ENCODE measurements at regions not wholly inside any gene's neighbourhood (a gene's known extent, or its start where the extent isn't known, plus 50 kb on each side); places are given as distances from the start of the nearest gene placed in this dataset.

- DNase-seq (ENCODE audit: low spot score) = no peak
Observed at GRCh38 chr11:104526006-104526405, 362.1 kb upstream of the PDGFD start.

- DNase-seq (ENCODE audit: low spot score) = no peak
Observed at GRCh38 chr11:104525416-104525815, 361.5 kb upstream of the PDGFD start.

DNA sequence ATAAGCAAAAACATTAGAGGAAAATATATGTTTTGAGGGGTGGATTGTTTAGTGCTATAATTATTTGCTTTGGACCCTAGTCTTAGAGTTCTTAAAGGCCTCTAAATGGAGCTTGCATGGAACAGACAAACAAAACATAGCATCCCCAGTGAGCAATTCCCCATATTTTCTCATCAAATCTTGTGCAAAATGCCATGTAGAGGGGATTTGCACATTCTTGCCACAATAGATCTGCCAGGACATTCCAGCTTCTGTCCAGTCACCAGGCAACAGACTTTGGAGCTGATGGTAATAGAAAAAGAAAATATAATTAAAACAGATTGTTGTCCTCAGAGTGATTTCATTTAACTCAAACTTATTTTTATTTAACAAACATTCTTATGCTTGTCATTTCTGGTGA, 360.3 kb upstream of the PDGFD start:
- no peak for DNase-seq (ENCODE audit: low spot score)

GRCh38 chr11:104523611-104524010, 359.7 kb upstream of the PDGFD start:
- DNase-seq (ENCODE audit: low spot score) = no peak

DNA sequence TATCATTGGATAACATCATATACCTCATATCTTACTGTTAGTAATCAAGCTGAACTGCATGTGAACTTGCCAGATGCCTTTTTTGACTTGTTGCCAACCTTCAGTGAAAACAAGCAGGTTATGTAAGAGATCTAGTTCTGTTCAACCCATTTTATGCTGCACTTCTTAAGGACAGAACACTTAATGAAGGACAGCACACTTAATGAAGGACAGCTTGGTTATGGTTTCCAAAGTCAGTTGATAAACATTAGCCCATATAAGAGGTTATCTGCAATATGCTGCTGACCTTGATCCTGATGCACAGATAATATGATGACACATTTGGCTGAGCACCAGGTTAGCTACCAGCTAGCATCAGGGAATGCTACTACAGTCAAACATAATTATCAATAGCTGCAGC, 358.7 kb upstream of the PDGFD start:
- no peak for DNase-seq (ENCODE audit: low spot score)

GRCh38 chr11:104522123-104522522, 358.2 kb upstream of the PDGFD start:
- DNase-seq (ENCODE audit: low spot score) = no peak

DNA sequence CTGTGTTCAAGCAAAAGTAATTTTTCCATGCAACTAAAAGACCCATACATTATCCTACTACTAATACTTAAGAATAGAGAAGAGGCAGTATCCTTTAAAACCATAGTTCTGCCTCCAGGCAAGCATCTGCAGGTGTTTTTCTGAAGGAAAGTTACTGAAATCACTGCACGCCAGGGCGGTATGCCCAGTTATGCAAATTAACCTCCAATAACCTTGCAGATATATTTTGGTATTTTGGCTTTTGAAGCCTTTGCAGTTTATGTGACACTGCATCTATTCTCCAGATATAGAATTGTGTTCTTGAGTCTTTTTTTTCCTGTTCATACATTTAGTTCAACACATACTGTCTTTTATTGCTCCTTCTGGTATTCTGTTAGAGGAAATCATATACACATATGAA, 346.2 kb upstream of the PDGFD start:
- no peak for DNase-seq (ENCODE audit: low spot score)

DNA sequence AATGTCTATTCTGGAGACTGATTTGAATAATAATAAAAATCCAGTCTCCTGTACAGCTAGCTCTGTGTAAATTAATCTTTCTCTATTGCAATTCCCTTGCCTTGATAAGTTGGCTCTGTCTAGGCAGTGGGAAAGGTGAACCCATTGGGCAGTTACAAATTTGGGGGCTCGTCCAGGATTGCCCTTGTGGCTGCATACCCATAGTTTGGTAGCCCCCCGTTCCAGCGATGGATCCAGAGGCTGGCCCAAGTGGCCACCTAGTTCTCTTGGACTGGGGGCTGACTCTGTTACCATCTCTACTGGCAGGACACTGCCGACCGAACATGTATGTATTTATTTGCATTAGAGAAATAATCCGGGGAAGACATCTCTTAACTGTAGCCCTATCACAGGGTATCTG, 326.2 kb upstream of the PDGFD start:
- no peak for DNase-seq (ENCODE audit: low spot score)

GRCh38 chr11:104488561-104488960, 324.6 kb upstream of the PDGFD start:
- no peak for DNase-seq (ENCODE audit: low spot score)

DNA sequence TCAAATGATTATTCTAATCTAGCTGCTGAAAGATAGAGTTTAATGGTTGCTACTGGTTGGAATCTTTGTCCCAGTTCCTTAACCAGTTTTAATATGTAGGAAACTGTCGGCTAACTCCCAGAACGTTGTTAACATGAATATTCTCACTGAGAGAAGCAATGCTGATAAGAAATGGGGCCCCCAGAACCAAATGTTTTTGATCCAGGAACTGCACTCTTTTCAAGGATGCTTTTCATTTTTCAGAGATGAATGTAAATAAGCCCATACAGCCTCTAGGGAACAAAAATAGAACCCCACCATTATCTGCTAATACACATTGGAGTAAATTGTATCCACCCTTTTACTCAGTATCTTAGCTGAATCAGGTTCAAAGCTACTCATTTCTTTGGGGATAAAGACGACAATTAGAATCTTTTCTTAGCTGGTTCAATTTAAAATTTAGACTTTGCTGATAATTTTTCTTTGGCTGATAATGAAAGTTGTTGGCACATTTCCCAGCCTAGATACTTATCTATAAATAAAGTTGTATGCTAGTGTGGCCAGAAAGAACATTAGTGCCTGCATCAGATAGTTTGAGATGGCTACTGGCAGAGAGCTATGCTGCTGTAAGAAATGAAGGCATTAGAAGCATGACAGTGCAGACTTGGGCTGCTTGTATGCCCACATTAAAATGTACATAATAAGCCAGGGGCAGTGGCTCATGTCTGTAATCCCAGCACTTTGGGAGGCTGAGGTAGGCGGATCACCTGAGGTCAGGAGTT, 323.3 kb upstream of the PDGFD start:
- DNase-seq (ENCODE audit: low spot score) = no peak

- DNase-seq (ENCODE audit: low spot score) = no peak
Observed at GRCh38 chr11:104484804-104485554, 321.0 kb upstream of the PDGFD start.

DNA sequence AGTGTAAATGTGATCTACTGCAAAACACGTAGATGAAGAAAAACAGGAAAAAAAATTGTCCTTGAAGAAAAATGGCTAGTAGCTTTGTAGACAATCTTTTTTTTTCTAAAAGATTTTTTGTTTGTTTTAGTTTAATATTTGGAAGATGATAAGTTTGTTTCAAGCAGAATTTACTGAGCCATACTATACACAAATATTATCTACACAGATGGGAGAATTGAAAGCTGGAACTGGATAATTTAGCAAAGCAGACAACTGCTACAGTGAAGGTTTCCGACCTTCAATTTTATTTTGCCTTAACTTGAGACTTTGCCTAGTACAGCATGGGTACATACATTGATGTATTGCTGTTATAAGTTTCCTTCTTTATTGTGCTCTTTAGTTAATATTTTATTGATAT, 313.0 kb upstream of the PDGFD start:
- DNase-seq (ENCODE audit: low spot score) = no peak

GRCh38 chr11:104476454-104476853, 312.5 kb upstream of the PDGFD start:
- DNase-seq (ENCODE audit: low spot score) = no peak

- DNase-seq (ENCODE audit: low spot score) = no peak
Observed at GRCh38 chr11:104467404-104467803, 303.5 kb upstream of the PDGFD start.

GRCh38 chr11:104465321-104465720, 301.4 kb upstream of the PDGFD start:
- no peak for DNase-seq (ENCODE audit: low spot score)

- DNase-seq (ENCODE audit: low spot score) = no peak
Observed at GRCh38 chr11:104464691-104465090, 300.7 kb upstream of the PDGFD start.

GRCh38 chr11:104462341-104462740, 298.4 kb upstream of the PDGFD start:
- no peak for DNase-seq (ENCODE audit: low spot score)

DNA sequence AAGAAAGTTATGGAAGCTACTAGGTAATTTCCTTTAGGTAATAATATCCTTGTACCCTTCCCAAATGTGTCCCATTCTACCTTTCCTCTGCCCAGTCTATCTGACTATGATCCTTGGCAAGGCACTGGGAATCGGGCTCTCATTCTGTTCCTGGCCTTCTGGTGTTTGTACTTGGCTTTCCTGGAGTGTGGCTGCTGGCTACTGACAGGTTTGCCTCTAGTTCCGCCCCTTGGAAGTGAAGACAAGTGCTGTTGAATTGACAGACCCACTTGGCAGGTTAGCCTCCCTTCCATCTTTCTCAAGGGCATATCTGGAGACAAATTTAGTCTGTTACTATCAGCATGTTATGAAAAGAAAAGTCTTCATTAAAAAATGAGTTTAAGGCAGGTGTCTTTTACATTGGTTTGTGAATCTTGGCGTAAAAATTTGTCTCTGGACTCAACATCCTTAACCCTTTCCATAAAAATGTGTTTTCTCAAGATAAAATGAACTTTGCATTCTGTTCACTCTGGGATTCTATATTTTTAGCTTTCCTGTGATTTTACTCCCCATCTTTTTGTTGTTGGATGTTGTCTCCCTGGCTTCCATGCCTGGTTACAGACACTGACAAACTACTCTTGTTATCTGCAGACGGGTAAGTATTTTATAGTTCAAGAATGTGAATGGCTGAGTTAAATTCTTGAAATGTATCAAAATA, 287.4 kb upstream of the PDGFD start:
- no peak for DNase-seq (ENCODE audit: low spot score)

- no peak for DNase-seq (ENCODE audit: low spot score)
Observed at GRCh38 chr11:104443387-104443786, 279.4 kb upstream of the PDGFD start.

GRCh38 chr11:104442321-104442720, 278.4 kb upstream of the PDGFD start:
- DNase-seq (ENCODE audit: low spot score) = no peak

DNA sequence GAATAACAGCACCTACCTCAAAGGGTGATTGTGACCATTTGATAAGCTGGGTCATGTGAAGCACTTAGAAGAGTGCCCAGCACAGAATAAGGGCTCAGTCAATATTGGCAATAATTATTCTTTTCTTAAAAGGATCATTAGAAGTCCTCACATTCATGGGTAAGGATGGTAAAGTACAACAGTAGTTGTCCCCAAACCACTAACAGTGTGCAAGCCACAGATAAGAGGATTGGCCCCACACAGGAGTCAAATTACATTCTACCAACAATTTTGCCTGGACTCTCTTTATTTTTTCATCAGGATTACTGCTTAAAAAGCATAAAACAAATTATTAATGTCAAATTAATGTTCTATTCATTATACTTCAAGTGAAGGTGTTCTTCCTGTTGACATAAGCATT, 271.5 kb upstream of the PDGFD start:
- no peak for DNase-seq (ENCODE audit: low spot score)

GRCh38 chr11:104433751-104434150, 269.8 kb upstream of the PDGFD start:
- DNase-seq (ENCODE audit: low spot score) = no peak

GRCh38 chr11:104432981-104433380, 269.0 kb upstream of the PDGFD start:
- DNase-seq (ENCODE audit: low spot score) = no peak
